ENCODE measurements at regions not wholly inside any gene's neighbourhood (a gene's known extent, or its start where the extent isn't known, plus 50 kb on each side); places are given as distances from the start of the nearest gene placed in this dataset.

GRCh38 chr3:182683453-182683852, 109.9 kb upstream of the ATP11B start:
- DNase-seq (ENCODE audit: extremely low read depth, insufficient read length) = peak; percentile 20
- no peaks in the 10 kb centered on the region for H3K27me3 ChIP-seq (replicated peaks; ENCODE audit: control insufficient read depth, insufficient read depth, low read length)
- no peaks in the 10 kb centered on the region for H3K36me3 ChIP-seq (ENCODE audit: control insufficient read depth, insufficient read depth, low read length)
- TF ChIP-seq CTCF (IDR thresholded peaks at IDR 0.05; ENCODE audit: insufficient read depth, low read length, poor library complexity, severe bottlenecking) = peak; percentile 87
- H3K4me3 ChIP-seq (replicated peaks; ENCODE audit: low read depth, low read length) = no peak overlapping the region; the same call in 1 of the 2 replicates

GRCh38 chr3:182683858-182684257, 109.4 kb upstream of the ATP11B start:
- no peak for TF ChIP-seq CTCF (IDR thresholded peaks at IDR 0.05; ENCODE audit: insufficient read depth, low read length, poor library complexity, severe bottlenecking)
- H3K27me3 ChIP-seq (replicated peaks; ENCODE audit: control insufficient read depth, insufficient read depth, low read length) = no peaks in the 10 kb centered on the region
- H3K4me3 ChIP-seq (replicated peaks; ENCODE audit: low read depth, low read length) = no peak overlapping the region
- peak; percentile 7 for DNase-seq (ENCODE audit: extremely low read depth, insufficient read length)
- no peaks in the 10 kb centered on the region for H3K36me3 ChIP-seq (ENCODE audit: control insufficient read depth, insufficient read depth, low read length)

GRCh38 chr3:182686033-182686886, 107.0 kb upstream of the ATP11B start:
- no peak overlapping the region for H3K4me3 ChIP-seq (replicated peaks; ENCODE audit: low read depth, low read length)
- H3K36me3 ChIP-seq (ENCODE audit: control insufficient read depth, insufficient read depth, low read length) = no peaks in the 10 kb centered on the region
- DNase-seq (ENCODE audit: extremely low read depth, insufficient read length) = no peak
- TF ChIP-seq CTCF (IDR thresholded peaks at IDR 0.05; ENCODE audit: insufficient read depth, low read length, poor library complexity, severe bottlenecking) = no peak
- no peaks in the 10 kb centered on the region for H3K27me3 ChIP-seq (replicated peaks; ENCODE audit: control insufficient read depth, insufficient read depth, low read length)

GRCh38 chr3:182690172-182690571, 103.1 kb upstream of the ATP11B start:
- Histone ChIP-seq H3K27me3 (replicated peaks; ENCODE audit: control insufficient read depth, insufficient read depth, low read length) (no peaks in the 10 kb centered on the region), H3K36me3 (ENCODE audit: control insufficient read depth, insufficient read depth, low read length) (no peaks in the 10 kb centered on the region), H3K4me3 (replicated peaks; ENCODE audit: low read depth, low read length) (no peak overlapping the region)
- DNase-seq (ENCODE audit: extremely low read depth, insufficient read length) = no peak
- no peak for TF ChIP-seq CTCF (IDR thresholded peaks at IDR 0.05; ENCODE audit: insufficient read depth, low read length, poor library complexity, severe bottlenecking)

GRCh38 chr3:182692021-182692420, 101.3 kb upstream of the ATP11B start:
- H3K36me3 ChIP-seq (ENCODE audit: control insufficient read depth, insufficient read depth, low read length) = no peaks in the 10 kb centered on the region
- no peak for DNase-seq (ENCODE audit: extremely low read depth, insufficient read length)
- H3K27me3 ChIP-seq (replicated peaks; ENCODE audit: control insufficient read depth, insufficient read depth, low read length) = no peaks in the 10 kb centered on the region
- TF ChIP-seq CTCF (IDR thresholded peaks at IDR 0.05; ENCODE audit: insufficient read depth, low read length, poor library complexity, severe bottlenecking) = no peak
- H3K4me3 ChIP-seq (replicated peaks; ENCODE audit: low read depth, low read length) = no peak overlapping the region
